ENCODE measurements at regions not wholly inside any gene's neighbourhood (a gene's known extent, or its start where the extent isn't known, plus 50 kb on each side); places are given as distances from the start of the nearest gene placed in this dataset.

GRCh38 chr13:44695520-44695919, 119.4 kb upstream of the TSC22D1 start:
- TF ChIP-seq CTCF (IDR thresholded peaks at IDR 0.05; ENCODE audit: poor library complexity): no peak
- no peak for TF ChIP-seq EZH2 (IDR thresholded peaks at IDR 0.05; ENCODE audit: borderline replicate concordance)
